ENCODE measurements at regions not wholly inside any gene's neighbourhood (a gene's known extent, or its start where the extent isn't known, plus 50 kb on each side); places are given as distances from the start of the nearest gene placed in this dataset.

GRCh38 chr6:100134703-100135102, 140.7 kb upstream of the MCHR2 start:
- H3K9me3 ChIP-seq (ENCODE audit: low read depth, low read length, poor library complexity, severe bottlenecking) = no peaks in the 10 kb centered on the region
- DNase-seq (ENCODE audit: low spot score) = no peak

GRCh38 chr6:100134297-100134696, 140.3 kb upstream of the MCHR2 start:
- no peaks in the 10 kb centered on the region for H3K36me3 ChIP-seq (ENCODE audit: insufficient read depth, low read length, poor library complexity, severe bottlenecking)
- BruUV-seq (replicated peaks) = no TSS peak
- intact Hi-C loops (cut with micrococcal nuclease; ENCODE audit: unreplicated experiment) = no loop called here
- CTCF ChIA-PET = no interaction called here
- no peak overlapping the region for H3K4me3 ChIP-seq (ENCODE audit: low read depth, low read length, poor library complexity, severe bottlenecking)
- DNase-seq (ENCODE audit: low spot score) = no peak
- TF ChIP-seq, protein P1, sequence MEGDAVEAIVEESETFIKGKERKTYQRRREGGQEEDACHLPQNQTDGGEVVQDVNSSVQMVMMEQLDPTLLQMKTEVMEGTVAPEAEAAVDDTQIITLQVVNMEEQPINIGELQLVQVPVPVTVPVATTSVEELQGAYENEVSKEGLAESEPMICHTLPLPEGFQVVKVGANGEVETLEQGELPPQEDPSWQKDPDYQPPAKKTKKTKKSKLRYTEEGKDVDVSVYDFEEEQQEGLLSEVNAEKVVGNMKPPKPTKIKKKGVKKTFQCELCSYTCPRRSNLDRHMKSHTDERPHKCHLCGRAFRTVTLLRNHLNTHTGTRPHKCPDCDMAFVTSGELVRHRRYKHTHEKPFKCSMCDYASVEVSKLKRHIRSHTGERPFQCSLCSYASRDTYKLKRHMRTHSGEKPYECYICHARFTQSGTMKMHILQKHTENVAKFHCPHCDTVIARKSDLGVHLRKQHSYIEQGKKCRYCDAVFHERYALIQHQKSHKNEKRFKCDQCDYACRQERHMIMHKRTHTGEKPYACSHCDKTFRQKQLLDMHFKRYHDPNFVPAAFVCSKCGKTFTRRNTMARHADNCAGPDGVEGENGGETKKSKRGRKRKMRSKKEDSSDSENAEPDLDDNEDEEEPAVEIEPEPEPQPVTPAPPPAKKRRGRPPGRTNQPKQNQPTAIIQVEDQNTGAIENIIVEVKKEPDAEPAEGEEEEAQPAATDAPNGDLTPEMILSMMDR (conservative IDR thresholded peaks at IDR 0.05; ENCODE audit: low read depth, low read length) = no peak
- no peak for TF ChIP-seq EZH2 (IDR thresholded peaks at IDR 0.05; ENCODE audit: borderline replicate concordance, low read depth, low read length, poor library complexity, severe bottlenecking)
- H3K4me1 ChIP-seq (ENCODE audit: insufficient read depth, low read length, poor library complexity, severe bottlenecking) = no peaks in the 10 kb centered on the region
- H3K27ac ChIP-seq (ENCODE audit: low read depth, low read length, poor library complexity, severe bottlenecking) = no peak overlapping the region
- H3K27me3 ChIP-seq (replicated peaks; ENCODE audit: insufficient read depth, low read depth, low read length, poor library complexity) = no peaks in the 10 kb centered on the region
- POLR2A ChIA-PET (ENCODE audit: low non-redundant PET) = no interaction called here
- no peaks in the 10 kb centered on the region for H3K9me3 ChIP-seq (ENCODE audit: low read depth, low read length, poor library complexity, severe bottlenecking)

More at GRCh38 chr6:100134703-100135102, 140.7 kb upstream of the MCHR2 start:
- no peak overlapping the region for H3K4me3 ChIP-seq (ENCODE audit: low read depth, low read length, poor library complexity, severe bottlenecking)
- POLR2A ChIA-PET (ENCODE audit: low non-redundant PET) = no interaction called here
- H3K4me1 ChIP-seq (ENCODE audit: insufficient read depth, low read length, poor library complexity, severe bottlenecking) = no peaks in the 10 kb centered on the region
- CTCF ChIA-PET = no interaction called here
- no peaks in the 10 kb centered on the region for H3K36me3 ChIP-seq (ENCODE audit: insufficient read depth, low read length, poor library complexity, severe bottlenecking)
- H3K27me3 ChIP-seq (replicated peaks; ENCODE audit: insufficient read depth, low read depth, low read length, poor library complexity) = no peaks in the 10 kb centered on the region
- intact Hi-C loops (cut with micrococcal nuclease; ENCODE audit: unreplicated experiment) = no loop called here
- no peak for TF ChIP-seq EZH2 (IDR thresholded peaks at IDR 0.05; ENCODE audit: borderline replicate concordance, low read depth, low read length, poor library complexity, severe bottlenecking)
- TF ChIP-seq, protein P1 (conservative IDR thresholded peaks at IDR 0.05; ENCODE audit: low read depth, low read length) = no peak
- BruUV-seq (replicated peaks) = no TSS peak
- no peak overlapping the region for H3K27ac ChIP-seq (ENCODE audit: low read depth, low read length, poor library complexity, severe bottlenecking)

GRCh38 chr6:100132005-100132404, 138.0 kb upstream of the MCHR2 start:
- intact Hi-C loops (cut with micrococcal nuclease; ENCODE audit: unreplicated experiment) = no loop called here

More at GRCh38 chr6:100132005-100132404, 138.0 kb upstream of the MCHR2 start:
- TF ChIP-seq, protein P1 (conservative IDR thresholded peaks at IDR 0.05; ENCODE audit: low read depth, low read length) = no peak
- TF ChIP-seq EZH2 (IDR thresholded peaks at IDR 0.05; ENCODE audit: borderline replicate concordance, low read depth, low read length, poor library complexity, severe bottlenecking) = no peak
- Histone ChIP-seq H3K27ac (ENCODE audit: low read depth, low read length, poor library complexity, severe bottlenecking) (no peak overlapping the region), H3K27me3 (replicated peaks; ENCODE audit: insufficient read depth, low read depth, low read length, poor library complexity) (no peaks in the 10 kb centered on the region), H3K4me3 (ENCODE audit: low read depth, low read length, poor library complexity, severe bottlenecking) (no peak overlapping the region), H3K36me3 (ENCODE audit: insufficient read depth, low read length, poor library complexity, severe bottlenecking) (no peaks in the 10 kb centered on the region), H3K4me1 (ENCODE audit: insufficient read depth, low read length, poor library complexity, severe bottlenecking) (no peaks in the 10 kb centered on the region), H3K9me3 (ENCODE audit: low read depth, low read length, poor library complexity, severe bottlenecking) (no peaks in the 10 kb centered on the region)
- ChIA-PET POLR2A (ENCODE audit: low non-redundant PET) (no interaction called here), CTCF (interaction anchor here (0.6 kb wide), 1 partner anchor 244 kb away, joined by 4 read pairs; no protein-coding TSS in a partner anchor)
- no TSS peak for BruUV-seq (replicated peaks)
- DNase-seq (ENCODE audit: low spot score) = no peak

Measured in A673 (cell line).